ENCODE measurements at regions not wholly inside any gene's neighbourhood (a gene's known extent, or its start where the extent isn't known, plus 50 kb on each side); places are given as distances from the start of the nearest gene placed in this dataset.
"Not testable (repeated sequence)": the region's sequence is repeated elsewhere in the genome, so short reads cannot be mapped to it uniquely, and the experiment has no call there.

DNA sequence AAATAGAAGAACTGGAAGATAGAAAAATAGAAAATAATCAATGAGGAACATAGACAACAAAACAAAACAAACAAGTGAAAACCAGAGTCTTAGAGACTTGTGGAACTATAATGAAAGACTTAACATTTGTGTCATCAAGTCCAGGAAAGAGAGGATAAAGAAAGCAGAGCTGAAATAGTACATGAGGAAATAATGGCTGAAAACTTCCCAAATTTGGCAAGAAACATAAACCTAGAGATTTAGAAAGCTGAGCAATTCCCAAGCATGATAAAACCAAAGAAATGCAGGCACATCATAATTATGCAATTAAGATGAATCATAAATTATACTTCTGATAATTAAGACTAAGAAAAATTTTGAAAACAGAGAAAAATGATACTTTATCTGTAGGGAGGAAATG is 614.5 kb downstream of the ETS1 start:
- ATAC-seq: no peak
- H3K36me3 Mint-ChIP-seq: no peaks in the 10 kb centered on the region
- no peak overlapping the region for H3K27ac Mint-ChIP-seq
- H3K4me1 Mint-ChIP-seq: no peaks in the 10 kb centered on the region
- H3K9me3 Mint-ChIP-seq: no peaks in the 10 kb centered on the region
- no peak for DNase-seq (ENCODE audit: low spot score in 2 of 2)
- H3K4me3 Mint-ChIP-seq: no peak overlapping the region

DNA sequence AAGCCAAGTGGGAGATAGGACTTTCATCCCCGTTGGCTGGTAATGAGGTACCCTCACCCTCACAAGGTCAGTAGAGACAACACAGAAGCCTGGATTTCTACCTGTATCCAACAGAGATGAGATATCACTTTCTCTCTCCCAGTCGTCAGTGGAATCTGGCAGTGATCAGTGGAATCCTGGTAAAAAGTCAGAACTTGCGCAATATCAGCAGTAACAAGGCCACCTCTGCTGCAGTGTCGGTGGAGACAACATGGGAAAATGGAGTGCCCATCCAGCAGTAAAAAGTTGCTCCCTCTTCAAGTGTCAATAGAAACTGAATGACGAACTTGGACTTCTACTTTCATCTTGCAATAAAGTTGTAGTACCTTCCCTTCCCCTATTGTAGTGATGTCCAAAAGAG is 615.9 kb downstream of the ETS1 start:
- no peak overlapping the region for H3K4me3 Mint-ChIP-seq
- H3K36me3 Mint-ChIP-seq: no peaks in the 10 kb centered on the region
- DNase-seq (ENCODE audit: low spot score in 2 of 2) (no peak), ATAC-seq (no peak)
- no peaks in the 10 kb centered on the region for H3K4me1 Mint-ChIP-seq
- H3K27ac Mint-ChIP-seq: no peak overlapping the region
- H3K9me3 Mint-ChIP-seq: no peaks in the 10 kb centered on the region

DNA sequence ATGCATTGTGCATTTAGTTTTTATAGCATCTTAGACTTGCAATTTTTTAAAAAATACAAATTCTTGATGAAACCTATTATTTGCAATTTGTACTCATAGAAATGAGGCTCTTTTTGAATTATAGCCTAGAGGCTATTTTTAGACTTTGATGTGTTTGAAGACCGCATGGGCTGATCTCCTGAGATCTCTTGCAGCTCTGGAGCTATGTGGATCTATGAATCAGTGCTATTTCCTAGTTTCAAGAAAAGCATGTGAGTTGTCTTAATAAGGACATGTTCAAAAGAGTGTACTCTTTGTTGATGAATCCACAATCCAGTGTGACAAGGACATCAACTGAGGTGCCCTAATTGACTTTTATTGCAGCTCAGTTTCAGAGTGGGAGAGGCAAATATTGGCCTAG is 620.5 kb downstream of the ETS1 start:
- DNase-seq (ENCODE audit: low spot score in 2 of 2): no peak
- no peaks in the 10 kb centered on the region for H3K4me1 Mint-ChIP-seq
- no peaks in the 10 kb centered on the region for H3K9me3 Mint-ChIP-seq
- no peak overlapping the region for H3K27ac Mint-ChIP-seq
- no peak for ATAC-seq
- H3K36me3 Mint-ChIP-seq: no peaks in the 10 kb centered on the region
- no peak overlapping the region for H3K4me3 Mint-ChIP-seq

GRCh38 chr11:127965939-127966668 is 621.3 kb downstream of the ETS1 start:
- Mint-ChIP-seq H3K9me3 (no peaks in the 10 kb centered on the region), H3K27ac (no peak overlapping the region), H3K36me3 (no peaks in the 10 kb centered on the region), H3K4me1 (no peaks in the 10 kb centered on the region), H3K4me3 (no peak overlapping the region)
- DNase-seq (ENCODE audit: low spot score in 2 of 2) (no peak), ATAC-seq (no peak)

DNA sequence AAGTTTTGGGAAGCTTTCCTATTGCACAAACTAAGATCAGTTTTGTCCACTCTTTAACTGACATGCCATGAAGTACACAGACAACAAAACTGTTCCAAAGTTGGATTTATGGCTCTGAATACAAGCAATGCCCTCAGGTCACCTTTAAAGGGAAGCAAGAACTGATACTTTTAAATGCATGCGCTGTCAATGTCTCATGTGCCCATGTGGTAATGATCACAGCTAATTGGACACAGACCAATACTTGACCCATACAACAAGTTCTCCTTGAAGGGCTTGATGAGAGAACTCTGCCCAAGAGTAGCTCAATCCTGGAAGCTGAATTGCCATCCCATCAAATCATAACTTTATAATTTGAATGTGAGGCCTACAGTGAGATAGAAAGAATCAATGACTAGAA is 624.9 kb downstream of the ETS1 start:
- Mint-ChIP-seq H3K4me3 (no peak overlapping the region), H3K27ac (no peak overlapping the region), H3K4me1 (no peaks in the 10 kb centered on the region), H3K36me3 (no peaks in the 10 kb centered on the region), H3K9me3 (no peaks in the 10 kb centered on the region)
- ATAC-seq: no peak
- DNase-seq (ENCODE audit: low spot score in 2 of 2): no peak

DNA sequence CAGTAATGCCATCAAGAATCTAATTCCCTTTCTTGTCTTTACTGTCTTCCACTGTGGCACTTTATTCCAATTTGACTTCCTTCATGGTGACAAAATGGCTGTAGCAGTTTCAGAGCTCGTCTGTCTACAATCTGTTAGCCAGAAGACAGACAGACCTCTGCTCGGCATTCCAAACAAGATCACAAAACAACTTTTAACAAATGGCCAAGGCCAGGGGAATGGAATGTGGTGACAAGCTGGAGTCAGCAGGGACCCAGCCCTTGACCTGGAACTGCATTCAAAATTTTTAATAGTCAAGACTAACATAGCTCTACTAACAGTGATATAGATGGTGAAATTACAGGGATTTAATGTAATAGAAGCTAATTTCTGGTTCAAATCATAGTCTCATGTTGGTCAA is 637.2 kb downstream of the ETS1 start:
- H3K4me3 Mint-ChIP-seq: no peak overlapping the region
- no peak for DNase-seq (ENCODE audit: low spot score in 2 of 2)
- H3K36me3 Mint-ChIP-seq: no peaks in the 10 kb centered on the region
- no peak overlapping the region for H3K27ac Mint-ChIP-seq
- no peak for ATAC-seq
- H3K9me3 Mint-ChIP-seq: no peaks in the 10 kb centered on the region
- no peaks in the 10 kb centered on the region for H3K4me1 Mint-ChIP-seq

DNA sequence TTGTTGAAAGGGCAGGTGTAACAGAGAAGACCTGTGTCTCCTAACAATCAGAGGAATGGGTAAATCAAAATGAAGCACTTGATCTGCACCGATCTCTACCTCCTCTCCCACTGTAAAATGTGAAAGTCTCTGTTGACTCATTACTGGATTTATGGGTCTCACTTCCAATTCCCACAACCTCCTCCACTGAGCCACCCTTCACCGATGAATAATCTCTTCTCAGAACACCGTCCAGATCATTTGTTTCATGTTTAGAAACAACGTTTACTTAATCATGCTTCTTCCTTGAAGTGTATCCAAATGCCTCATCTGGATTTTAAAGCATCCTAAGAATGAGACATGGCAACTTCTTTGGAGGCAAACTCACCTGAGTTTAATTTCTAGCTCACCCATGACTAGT is 643.6 kb downstream of the ETS1 start:
- ATAC-seq (peak; percentile 88), DNase-seq (ENCODE audit: low spot score in 2 of 2) (no peak)
- Mint-ChIP-seq H3K9me3 (no peaks in the 10 kb centered on the region), H3K4me3 (no peak overlapping the region), H3K4me1 (peaks cover 15% of the 10 kb centered on the region), H3K27ac (no peak overlapping the region), H3K36me3 (no peaks in the 10 kb centered on the region)

DNA sequence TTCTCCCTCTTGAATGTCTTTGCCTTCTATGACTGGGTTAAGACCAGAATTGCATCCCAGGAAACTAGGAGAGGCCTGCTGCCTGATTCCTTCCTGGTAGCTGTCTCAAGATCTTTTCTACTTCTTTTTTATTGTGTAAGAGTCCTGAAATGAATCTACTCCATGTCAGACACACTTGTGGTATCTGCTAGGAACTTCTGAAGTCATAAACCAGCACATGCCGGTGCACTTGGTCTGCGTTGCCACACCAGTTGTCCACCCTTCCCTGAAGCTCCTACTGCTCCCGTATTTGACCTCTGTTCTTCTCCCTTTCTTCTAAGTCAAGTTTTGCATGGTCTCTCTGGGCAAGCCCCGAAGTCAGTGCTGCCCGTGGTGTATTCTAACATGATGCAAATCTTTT is 644.2 kb downstream of the ETS1 start:
- no peak overlapping the region for H3K27ac Mint-ChIP-seq
- peaks cover 15% of the 10 kb centered on the region for H3K4me1 Mint-ChIP-seq
- ATAC-seq: peak; percentile 70
- DNase-seq (ENCODE audit: low spot score in 2 of 2): no peak
- no peaks in the 10 kb centered on the region for H3K9me3 Mint-ChIP-seq
- H3K4me3 Mint-ChIP-seq: no peak overlapping the region
- H3K36me3 Mint-ChIP-seq: no peaks in the 10 kb centered on the region

DNA sequence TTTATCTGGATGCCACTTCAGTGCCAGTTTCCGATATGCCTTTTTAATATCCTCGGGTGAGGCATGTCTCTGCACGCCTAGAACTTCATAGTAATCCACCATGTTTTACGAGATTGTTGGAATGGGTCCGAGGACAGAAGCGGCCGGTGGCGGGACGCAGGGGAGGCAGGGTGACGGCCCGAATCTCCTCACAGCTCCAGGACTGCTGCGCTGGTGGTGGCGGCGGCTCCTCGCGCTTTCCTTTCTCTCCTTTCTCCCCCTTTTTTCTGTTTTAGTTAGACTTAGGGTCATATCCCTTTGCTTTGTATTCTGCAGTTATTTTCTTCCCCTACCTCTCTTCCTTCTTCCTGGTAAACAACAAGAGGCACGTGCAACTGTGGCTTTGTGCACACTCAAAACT is 645.8 kb downstream of the ETS1 start:
- H3K4me1 Mint-ChIP-seq: peaks cover 15% of the 10 kb centered on the region
- DNase-seq (ENCODE audit: low spot score in 2 of 2); H3K9me3 Mint-ChIP-seq; H3K4me3 Mint-ChIP-seq; H3K36me3 Mint-ChIP-seq; ATAC-seq; H3K27ac Mint-ChIP-seq: not testable (repeated sequence)

DNA sequence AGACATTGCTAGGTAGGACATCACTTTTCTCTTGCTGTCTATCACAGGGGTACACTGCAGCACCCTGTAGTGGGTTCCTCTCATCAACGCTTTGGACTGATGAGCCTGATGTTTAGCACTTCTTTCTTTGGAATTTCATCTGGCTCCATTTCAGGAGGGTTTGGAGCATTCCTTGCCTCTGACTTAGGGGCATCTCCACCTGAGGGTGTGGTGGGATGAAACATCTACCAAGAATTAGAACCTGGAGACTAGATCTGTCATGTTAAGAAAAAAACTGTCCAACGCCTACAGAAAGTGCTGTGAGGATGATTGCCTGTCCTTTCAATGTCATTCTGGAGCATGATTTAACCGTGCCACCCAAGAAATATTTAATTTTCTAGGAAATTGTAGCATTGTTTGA is 648.4 kb downstream of the ETS1 start:
- ATAC-seq: no peak
- DNase-seq (ENCODE audit: low spot score in 2 of 2): no peak
- Mint-ChIP-seq H3K36me3 (no peaks in the 10 kb centered on the region), H3K4me3 (no peak overlapping the region), H3K27ac (no peak overlapping the region), H3K9me3 (no peaks in the 10 kb centered on the region), H3K4me1 (peaks cover 13% of the 10 kb centered on the region)

DNA sequence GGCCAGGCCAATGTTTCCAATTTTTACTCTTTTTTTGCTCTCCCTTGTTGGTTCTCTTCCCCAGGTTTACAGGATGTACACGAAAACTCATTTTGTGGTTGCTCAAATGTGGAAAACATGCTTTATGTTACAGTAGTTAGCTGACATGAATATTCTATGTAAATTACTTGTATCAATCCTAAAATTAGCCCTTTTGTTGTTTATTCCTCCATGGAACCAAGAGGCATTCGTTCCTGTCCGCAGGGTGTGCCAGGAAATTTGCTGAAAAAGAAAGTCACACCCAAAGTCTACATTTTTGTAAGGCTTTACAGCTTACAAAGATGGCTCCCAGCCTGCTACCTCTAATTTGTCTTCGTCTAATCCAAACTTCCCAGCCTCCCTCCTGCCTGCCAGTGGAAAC is 652.3 kb downstream of the ETS1 start:
- no peaks in the 10 kb centered on the region for H3K4me1 Mint-ChIP-seq
- no peak for ATAC-seq

DNA sequence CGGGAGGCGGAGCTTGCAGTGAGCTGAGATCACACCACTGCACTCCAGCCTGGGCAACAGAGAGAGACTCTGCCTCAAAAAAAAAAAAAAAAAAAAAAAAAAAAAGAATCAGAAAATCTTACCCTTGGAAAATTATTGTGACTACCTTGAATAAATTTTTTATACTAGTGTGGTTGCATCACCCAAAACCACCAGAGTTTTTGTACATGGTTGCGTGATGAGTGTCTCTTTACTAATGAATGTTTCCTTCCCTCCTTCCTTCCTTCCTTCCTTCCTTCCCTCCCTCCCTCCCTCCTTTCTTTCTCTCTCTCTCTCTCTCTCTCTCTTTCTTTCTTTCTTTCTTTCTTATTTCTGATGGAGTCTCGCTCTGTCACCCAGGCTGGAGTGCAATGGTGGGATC is 653.4 kb downstream of the ETS1 start:
- H3K36me3 Mint-ChIP-seq; H3K9me3 Mint-ChIP-seq; H3K4me1 Mint-ChIP-seq; H3K27ac Mint-ChIP-seq; H3K4me3 Mint-ChIP-seq; ATAC-seq; DNase-seq (ENCODE audit: low spot score in 2 of 2): not testable (repeated sequence)

More for the DNA sequence above, 652.3 kb downstream of the ETS1 start:
- Mint-ChIP-seq H3K36me3 (no peaks in the 10 kb centered on the region), H3K27ac (no peak overlapping the region), H3K9me3 (no peaks in the 10 kb centered on the region), H3K4me3 (no peak overlapping the region)
- no peak for DNase-seq (ENCODE audit: low spot score in 2 of 2)

DNA sequence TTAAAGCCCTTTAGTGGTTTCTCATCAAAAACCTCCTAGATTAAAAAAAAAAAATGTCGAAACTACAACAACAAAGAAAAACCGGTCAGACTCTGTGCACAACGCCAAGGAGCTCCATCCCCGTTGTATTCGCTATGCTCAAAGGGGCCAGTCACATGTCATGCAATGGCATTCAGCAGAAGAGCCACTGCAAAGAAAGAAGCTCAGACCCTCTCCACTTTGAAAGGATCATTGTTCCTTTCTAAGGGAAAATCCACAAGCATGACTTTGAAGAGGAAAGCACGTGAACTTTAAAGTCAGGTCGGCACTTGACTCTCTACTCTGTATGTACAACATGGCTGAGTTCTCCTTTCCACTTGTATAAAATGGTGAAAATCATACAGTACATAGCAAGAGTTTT is 655.6 kb downstream of the ETS1 start:
- no peak for DNase-seq (ENCODE audit: low spot score in 2 of 2)
- ATAC-seq: no peak
- no peak overlapping the region for H3K27ac Mint-ChIP-seq
- no peaks in the 10 kb centered on the region for H3K9me3 Mint-ChIP-seq
- no peak overlapping the region for H3K4me3 Mint-ChIP-seq
- H3K36me3 Mint-ChIP-seq: no peaks in the 10 kb centered on the region
- no peaks in the 10 kb centered on the region for H3K4me1 Mint-ChIP-seq

DNA sequence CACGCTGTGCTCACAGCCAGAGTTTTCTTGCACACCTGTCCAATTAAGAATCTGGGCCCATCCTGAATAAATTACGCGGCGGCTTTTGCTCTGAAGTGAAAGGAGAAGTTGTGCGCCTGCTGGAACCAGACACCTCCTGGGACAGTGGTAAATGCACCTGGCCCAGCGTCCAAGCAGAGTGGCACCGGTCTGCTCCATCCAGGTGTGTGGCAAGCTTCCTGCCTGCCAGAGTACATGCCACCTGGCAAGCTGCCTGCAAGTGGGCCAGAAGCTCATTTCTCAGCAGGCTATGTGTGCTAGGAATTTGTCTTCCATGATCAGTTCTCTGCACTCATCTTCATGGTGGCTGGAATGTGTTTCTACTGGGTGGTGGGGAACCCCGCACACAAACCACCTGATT is 660.6 kb downstream of the ETS1 start:
- no peak for ATAC-seq
- Mint-ChIP-seq H3K4me3 (no peak overlapping the region), H3K4me1 (no peaks in the 10 kb centered on the region), H3K36me3 (no peaks in the 10 kb centered on the region), H3K27ac (no peak overlapping the region), H3K9me3 (no peaks in the 10 kb centered on the region)
- no peak for DNase-seq (ENCODE audit: low spot score in 2 of 2)

DNA sequence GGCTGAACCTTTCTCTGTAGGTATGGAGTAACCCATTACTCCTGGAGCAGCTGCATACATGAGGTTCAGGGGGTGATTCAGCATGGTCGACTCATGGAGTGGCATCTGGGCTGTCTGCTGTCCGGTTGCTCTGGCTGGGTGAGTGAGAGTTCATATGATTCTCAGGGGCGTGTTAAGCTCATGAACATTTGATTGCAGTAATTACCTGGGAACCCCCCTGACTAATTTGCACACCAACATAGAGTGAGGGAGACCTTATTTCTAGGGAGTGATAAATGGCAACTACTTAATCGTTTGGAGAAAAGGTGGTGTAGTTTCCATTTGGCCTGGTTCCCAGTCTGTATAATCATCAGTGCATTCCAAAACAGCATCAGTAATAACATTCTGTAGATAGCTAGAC is 661.9 kb downstream of the ETS1 start:
- Mint-ChIP-seq H3K4me1 (no peaks in the 10 kb centered on the region), H3K36me3 (no peaks in the 10 kb centered on the region), H3K27ac (no peak overlapping the region), H3K4me3 (no peak overlapping the region), H3K9me3 (peaks cover 2% of the 10 kb centered on the region)
- peak; percentile 31 for ATAC-seq
- DNase-seq (ENCODE audit: low spot score in 2 of 2): no peak

GRCh38 chr11:127919206-127920000 is 668.0 kb downstream of the ETS1 start:
- Mint-ChIP-seq H3K36me3 (no peaks in the 10 kb centered on the region), H3K4me1 (peaks cover 6% of the 10 kb centered on the region), H3K4me3 (no peak overlapping the region), H3K9me3 (peaks cover 8% of the 10 kb centered on the region), H3K27ac (no peak overlapping the region)
- ATAC-seq (peak; percentile 72), DNase-seq (ENCODE audit: low spot score in 2 of 2) (no peak)
